Cardiac muscle cell (in vitro differentiated cells and primary cell): ENCODE measurements at regions not wholly inside any gene's neighbourhood (a gene's known extent, or its start where the extent isn't known, plus 50 kb on each side); places are given as distances from the start of the nearest gene placed in this dataset.

Experiments used
- DNase-seq, 2 donors: peaks; one replicate each; pipeline versions ENCODE4 v3.0.0 to v3.0.0-alpha.2; 2010 to 2017; ENCODE audit warnings: low read depth in 1 of 2, low spot score in 1 of 2
- H3K27ac ChIP-seq: fragments of 200-600 bp; sonication (generic); 2 replicates; pipeline ENCODE4 v1.5.1; 2016
- H3K27me3 ChIP-seq: fragments of 200-600 bp; sonication (generic); 2 replicates; pipeline ENCODE4 v1.6.0; 2016; ENCODE audit warnings: control low read depth
- H3K36me3 ChIP-seq: fragments of 200-600 bp; sonication (generic); 2 replicates; pipeline ENCODE4 v1.5.1; 2016; ENCODE audit warnings: control low read depth
- H3K4me1 ChIP-seq: fragments of 200-600 bp; sonication (generic); 2 replicates; pipeline ENCODE4 v1.8.1; 2017; ENCODE audit warnings: low read depth, mild to moderate bottlenecking, mixed run types
- H3K4me3 ChIP-seq: fragments of 200-600 bp; sonication (generic); 2 replicates; pipeline ENCODE4 v1.5.1; 2016; ENCODE audit warnings: mild to moderate bottlenecking
- H3K9me3 ChIP-seq: fragments of 200-600 bp; sonication (generic); 2 replicates; pipeline ENCODE4 v1.5.1; 2017; ENCODE audit warnings: low read depth, mild to moderate bottlenecking, control low read depth
- TF ChIP-seq, protein P1 (sequence below): IDR thresholded peaks from 2 replicates; pipeline ENCODE4 v1.5.1; 2012; ENCODE audit warnings: low read depth, mild to moderate bottlenecking, low read length

DNA sequence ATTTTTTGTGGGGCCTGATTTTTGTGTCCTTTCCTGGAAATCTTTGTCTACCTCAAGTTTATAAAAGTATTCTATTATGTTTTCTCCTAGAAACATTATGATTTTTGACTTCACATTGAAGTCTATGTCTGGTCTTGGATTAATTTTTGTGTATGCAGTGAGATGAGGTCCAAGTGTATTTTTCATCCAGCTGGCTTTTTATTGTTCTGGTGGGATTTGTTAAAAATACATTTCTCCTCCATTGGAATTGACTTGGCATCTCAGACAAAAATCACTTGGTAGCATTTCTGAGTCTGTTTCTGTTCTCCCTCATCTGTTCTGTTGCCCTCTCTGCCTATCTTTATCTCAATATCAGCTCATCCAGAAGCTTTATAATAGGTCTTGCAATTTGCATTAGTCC, 109.0 kb downstream of the IRX1 start:
- no peak for DNase-seq
- H3K4me3 ChIP-seq, result no peak overlapping the region
- no peaks in the 10 kb centered on the region for H3K36me3 ChIP-seq
- H3K27me3 ChIP-seq, result no peaks in the 10 kb centered on the region
- H3K27ac ChIP-seq, result no peak overlapping the region
- TF ChIP-seq, protein P1, sequence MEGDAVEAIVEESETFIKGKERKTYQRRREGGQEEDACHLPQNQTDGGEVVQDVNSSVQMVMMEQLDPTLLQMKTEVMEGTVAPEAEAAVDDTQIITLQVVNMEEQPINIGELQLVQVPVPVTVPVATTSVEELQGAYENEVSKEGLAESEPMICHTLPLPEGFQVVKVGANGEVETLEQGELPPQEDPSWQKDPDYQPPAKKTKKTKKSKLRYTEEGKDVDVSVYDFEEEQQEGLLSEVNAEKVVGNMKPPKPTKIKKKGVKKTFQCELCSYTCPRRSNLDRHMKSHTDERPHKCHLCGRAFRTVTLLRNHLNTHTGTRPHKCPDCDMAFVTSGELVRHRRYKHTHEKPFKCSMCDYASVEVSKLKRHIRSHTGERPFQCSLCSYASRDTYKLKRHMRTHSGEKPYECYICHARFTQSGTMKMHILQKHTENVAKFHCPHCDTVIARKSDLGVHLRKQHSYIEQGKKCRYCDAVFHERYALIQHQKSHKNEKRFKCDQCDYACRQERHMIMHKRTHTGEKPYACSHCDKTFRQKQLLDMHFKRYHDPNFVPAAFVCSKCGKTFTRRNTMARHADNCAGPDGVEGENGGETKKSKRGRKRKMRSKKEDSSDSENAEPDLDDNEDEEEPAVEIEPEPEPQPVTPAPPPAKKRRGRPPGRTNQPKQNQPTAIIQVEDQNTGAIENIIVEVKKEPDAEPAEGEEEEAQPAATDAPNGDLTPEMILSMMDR, result no peak
- H3K4me1 ChIP-seq, result no peaks in the 10 kb centered on the region
- no peaks in the 10 kb centered on the region for H3K9me3 ChIP-seq

DNA sequence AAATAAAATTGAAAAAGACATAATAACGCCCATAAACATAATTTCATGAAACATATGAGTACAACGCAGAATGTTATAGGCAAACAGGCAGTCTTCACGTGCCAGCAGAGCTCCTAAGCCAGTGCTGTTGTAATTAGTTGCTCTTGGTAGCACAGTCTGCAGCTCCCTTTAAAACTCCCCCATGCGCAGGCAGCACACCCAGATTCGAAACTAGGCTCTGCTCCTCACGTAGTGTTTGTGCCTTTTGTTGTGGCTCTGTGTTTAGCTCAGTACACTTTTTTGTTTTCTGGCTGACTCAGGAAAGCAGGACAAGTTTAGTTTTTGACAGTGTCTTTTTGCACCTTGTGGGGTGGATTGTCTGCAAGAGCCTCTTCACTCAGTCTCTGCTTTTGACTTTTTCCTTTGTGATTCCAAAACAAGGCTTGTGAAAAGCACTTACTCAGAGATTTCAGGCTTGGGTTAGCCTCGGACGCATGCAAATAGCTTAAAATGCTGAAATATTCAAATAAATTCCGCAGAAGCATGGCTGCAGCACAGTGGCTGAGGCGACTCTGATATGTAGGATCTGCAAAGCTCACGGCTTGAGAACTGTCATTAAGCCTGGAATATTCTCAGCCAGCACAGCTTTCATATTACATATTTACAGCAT, 113.6 kb downstream of the IRX1 start:
- TF ChIP-seq, protein P1, result no peak
- no peak overlapping the region for H3K4me3 ChIP-seq
- H3K9me3 ChIP-seq, result no peaks in the 10 kb centered on the region
- no peaks in the 10 kb centered on the region for H3K27me3 ChIP-seq
- H3K27ac ChIP-seq, result no peak overlapping the region
- no peaks in the 10 kb centered on the region for H3K4me1 ChIP-seq
- no peak for DNase-seq
- no peaks in the 10 kb centered on the region for H3K36me3 ChIP-seq

DNA sequence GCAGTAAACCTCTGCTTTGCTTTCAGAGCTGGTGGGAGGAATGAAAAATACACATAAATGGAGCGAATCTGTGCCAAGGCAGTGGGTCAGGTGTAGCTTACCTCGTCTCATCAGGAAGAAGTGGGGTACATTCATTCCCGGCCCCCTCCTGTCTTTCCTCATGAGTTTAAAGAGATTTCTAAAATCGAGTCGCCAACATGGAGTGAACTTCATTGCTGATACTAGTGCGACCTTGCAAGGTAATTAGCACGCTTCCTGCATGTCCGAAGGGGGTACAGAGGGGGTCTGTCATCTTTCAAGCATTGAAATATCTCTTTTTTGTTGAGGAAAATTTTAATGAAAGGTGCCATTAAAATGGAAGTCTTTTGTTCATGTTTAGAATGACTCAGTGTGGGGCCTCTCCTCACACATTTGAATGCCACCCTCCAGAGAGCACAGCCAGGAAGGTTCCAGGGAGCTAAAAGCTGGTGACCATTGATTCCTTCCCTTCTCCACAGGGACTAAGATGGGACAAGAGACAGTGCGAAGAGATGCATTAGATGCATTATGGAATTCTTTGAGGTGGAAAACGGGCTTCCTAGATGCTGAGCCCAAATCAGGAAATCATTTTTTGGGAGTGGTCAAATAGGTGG, 114.2 kb downstream of the IRX1 start:
- DNase-seq, result no peak
- H3K27me3 ChIP-seq, result no peaks in the 10 kb centered on the region
- H3K4me1 ChIP-seq, result no peaks in the 10 kb centered on the region
- no peak overlapping the region for H3K27ac ChIP-seq
- H3K9me3 ChIP-seq, result no peaks in the 10 kb centered on the region
- no peak overlapping the region for H3K4me3 ChIP-seq
- TF ChIP-seq, protein P1, result no peak
- H3K36me3 ChIP-seq, result no peaks in the 10 kb centered on the region

DNA sequence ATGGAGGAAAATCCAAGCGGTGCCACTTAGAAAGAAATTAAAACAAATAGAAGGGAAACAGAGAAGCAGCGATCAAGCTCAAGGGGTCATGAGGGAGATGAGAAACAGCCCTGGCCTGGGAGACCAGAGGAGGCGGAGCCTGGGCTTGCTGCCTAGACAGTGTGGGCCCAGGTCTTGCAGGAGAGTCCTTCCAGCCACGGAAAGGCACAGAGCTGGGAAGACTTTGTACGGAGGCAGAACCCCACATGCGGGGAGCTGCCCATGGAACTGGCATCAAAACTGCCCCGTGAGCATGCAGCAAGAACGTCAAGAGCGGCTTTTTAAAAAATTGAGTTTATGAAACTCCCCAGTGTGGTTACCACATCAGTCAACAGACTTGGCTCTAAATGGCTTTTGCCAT, 119.4 kb downstream of the IRX1 start:
- Histone ChIP-seq H3K9me3 (no peaks in the 10 kb centered on the region), H3K4me3 (no peak overlapping the region), H3K27ac (no peak overlapping the region), H3K36me3 (no peaks in the 10 kb centered on the region), H3K4me1 (no peaks in the 10 kb centered on the region), H3K27me3 (no peaks in the 10 kb centered on the region)
- TF ChIP-seq, protein P1, result no peak
- DNase-seq, result peak in 1 of 2 donors; percentile 12

DNA sequence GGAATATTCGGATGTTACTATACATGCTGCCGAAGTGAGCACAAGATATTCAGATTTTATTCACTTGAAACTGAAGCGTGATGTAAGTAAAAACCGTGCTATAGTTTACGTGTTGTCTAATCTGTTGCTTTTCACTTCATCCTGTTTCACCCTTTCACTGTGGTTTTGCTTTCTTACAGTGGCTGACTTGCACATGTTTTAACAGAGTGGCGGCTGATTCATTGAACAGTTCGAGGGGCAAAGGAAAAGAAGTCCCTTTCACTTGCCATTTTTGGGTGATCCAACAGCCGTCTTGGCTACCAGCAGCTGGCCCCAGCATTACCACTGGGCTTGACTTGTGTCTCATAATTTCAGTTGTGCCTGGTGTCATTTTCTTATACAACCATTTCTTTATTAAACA, 134.0 kb downstream of the IRX1 start:
- Histone ChIP-seq H3K9me3 (no peaks in the 10 kb centered on the region), H3K4me1 (no peaks in the 10 kb centered on the region), H3K36me3 (no peaks in the 10 kb centered on the region), H3K4me3 (no peak overlapping the region), H3K27me3 (no peaks in the 10 kb centered on the region), H3K27ac (no peak overlapping the region)
- no peak for DNase-seq
- TF ChIP-seq, protein P1, result no peak
